CD4-positive, alpha-beta T cell treated with Interleukin-6 at 100 ng/mL for 8 hours (primary cell): ENCODE measurements at regions not wholly inside any gene's neighbourhood (a gene's known extent, or its start where the extent isn't known, plus 50 kb on each side); places are given as distances from the start of the nearest gene placed in this dataset.
"Not testable (repeated sequence)": the region's sequence is repeated elsewhere in the genome, so short reads cannot be mapped to it uniquely, and the experiment has no call there.

Source experiments
- DNase-seq: peaks from one replicate; pipeline ENCODE4 v3.0.0-alpha.2; 2020; ENCODE audit warnings: mixed read lengths, low spot score

- DNase-seq = no peak
Measured at GRCh38 chr16:48680881-48681280, 70.9 kb upstream of the N4BP1 start.

- no peak for DNase-seq
Measured at GRCh38 chr16:48676836-48677235, 66.9 kb upstream of the N4BP1 start.

- DNase-seq = not testable (repeated sequence)
Measured at GRCh38 chr16:48668184-48668583, 58.2 kb upstream of the N4BP1 start.

- no peak for DNase-seq
Measured at GRCh38 chr16:48659940-48660339, 50.0 kb upstream of the N4BP1 start.
